ENCODE measurements at regions not wholly inside any gene's neighbourhood (a gene's known extent, or its start where the extent isn't known, plus 50 kb on each side); places are given as distances from the start of the nearest gene placed in this dataset.

DNA sequence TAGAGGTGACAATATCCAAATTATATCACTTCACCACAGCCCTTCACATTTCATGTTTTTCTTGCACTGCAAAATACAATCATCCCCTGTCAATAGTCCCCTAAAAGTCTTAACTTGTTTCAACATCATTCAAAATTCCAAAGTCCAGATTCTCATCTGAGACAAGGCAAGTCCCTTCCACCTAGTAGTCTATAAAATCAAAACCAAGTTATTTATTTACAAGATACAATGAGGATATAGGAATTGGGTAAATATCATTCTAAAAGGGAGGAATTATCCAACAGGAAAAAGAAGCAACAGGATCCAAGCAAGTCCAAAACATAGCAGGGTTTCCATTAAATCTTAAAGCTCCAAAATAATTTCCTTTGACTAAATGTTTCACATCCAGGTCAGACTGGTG is 1076.1 kb upstream of the TMEFF2 start:
- TF ChIP-seq ZFYVE20 (CRISPR knock-in tag; IDR thresholded peaks at IDR 0.05; ENCODE audit: borderline replicate concordance, low read depth) (no peak), HNF4A (CRISPR knock-in tag; IDR thresholded peaks at IDR 0.05) (0 out of 2 replicates have a peak, but pooled peaks have one; percentile 8), ZNF775 (CRISPR knock-in tag; IDR thresholded peaks at IDR 0.05; ENCODE audit: borderline replicate concordance) (no peak), ELF4 (CRISPR knock-in tag; IDR thresholded peaks at IDR 0.05; ENCODE audit: borderline replicate concordance) (no peak), NPAS2 (CRISPR knock-in tag; IDR thresholded peaks at IDR 0.05; ENCODE audit: borderline replicate concordance) (no peak), ONECUT2 (CRISPR knock-in tag; IDR thresholded peaks at IDR 0.05) (no peak), SOX13 (IDR thresholded peaks at IDR 0.05) (no peak), SOX13 (CRISPR knock-in tag; conservative IDR thresholded peaks at IDR 0.05 in 1 of 2, IDR thresholded peaks at IDR 0.05 in 1 of 2) (no peak)
- TF ChIP-seq, protein P1, sequence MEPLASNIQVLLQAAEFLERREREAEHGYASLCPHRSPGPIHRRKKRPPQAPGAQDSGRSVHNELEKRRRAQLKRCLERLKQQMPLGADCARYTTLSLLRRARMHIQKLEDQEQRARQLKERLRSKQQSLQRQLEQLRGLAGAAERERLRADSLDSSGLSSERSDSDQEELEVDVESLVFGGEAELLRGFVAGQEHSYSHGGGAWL (CRISPR knock-in tag; IDR thresholded peaks at IDR 0.05), result no peak
- TF ChIP-seq, protein P2, sequence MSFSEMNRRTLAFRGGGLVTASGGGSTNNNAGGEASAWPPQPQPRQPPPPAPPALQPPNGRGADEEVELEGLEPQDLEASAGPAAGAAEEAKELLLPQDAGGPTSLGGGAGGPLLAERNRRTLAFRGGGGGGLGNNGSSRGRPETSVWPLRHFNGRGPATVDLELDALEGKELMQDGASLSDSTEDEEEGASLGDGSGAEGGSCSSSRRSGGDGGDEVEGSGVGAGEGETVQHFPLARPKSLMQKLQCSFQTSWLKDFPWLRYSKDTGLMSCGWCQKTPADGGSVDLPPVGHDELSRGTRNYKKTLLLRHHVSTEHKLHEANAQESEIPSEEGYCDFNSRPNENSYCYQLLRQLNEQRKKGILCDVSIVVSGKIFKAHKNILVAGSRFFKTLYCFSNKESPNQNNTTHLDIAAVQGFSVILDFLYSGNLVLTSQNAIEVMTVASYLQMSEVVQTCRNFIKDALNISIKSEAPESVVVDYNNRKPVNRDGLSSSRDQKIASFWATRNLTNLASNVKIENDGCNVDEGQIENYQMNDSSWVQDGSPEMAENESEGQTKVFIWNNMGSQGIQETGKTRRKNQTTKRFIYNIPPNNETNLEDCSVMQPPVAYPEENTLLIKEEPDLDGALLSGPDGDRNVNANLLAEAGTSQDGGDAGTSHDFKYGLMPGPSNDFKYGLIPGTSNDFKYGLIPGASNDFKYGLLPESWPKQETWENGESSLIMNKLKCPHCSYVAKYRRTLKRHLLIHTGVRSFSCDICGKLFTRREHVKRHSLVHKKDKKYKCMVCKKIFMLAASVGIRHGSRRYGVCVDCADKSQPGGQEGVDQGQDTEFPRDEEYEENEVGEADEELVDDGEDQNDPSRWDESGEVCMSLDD (CRISPR knock-in tag; IDR thresholded peaks at IDR 0.05; ENCODE audit: borderline replicate concordance), result no peak
- DNase-seq (ENCODE audit: low spot score), result no peak
- Histone ChIP-seq H3K9me3 (ENCODE audit: low read length) (no peaks in the 10 kb centered on the region), H3K79me2 (ENCODE audit: insufficient read depth, low read length) (no peaks in the 10 kb centered on the region), H3K27me3 (ENCODE audit: control insufficient read depth in 1 of 2, insufficient read depth in 2 of 2, low read length in 2 of 2) (no peaks in the 10 kb centered on the region), H3K27ac (ENCODE audit: extremely low read length, insufficient read depth, low read length) (no peak overlapping the region), H3K4me1 (ENCODE audit: insufficient read depth, low read length) (peaks cover 8% of the 10 kb centered on the region; the same call in 1 of the 2 replicates), H2AFZ (ENCODE audit: low read length) (no peak overlapping the region), H3K9ac (ENCODE audit: insufficient read depth, low read depth, low read length) (no peak overlapping the region), H3K4me2 (ENCODE audit: low read depth, low read length) (no peak overlapping the region), H3K4me3 (replicated peaks in 1 of 3; ENCODE audit: insufficient read depth in 1 of 3, low read depth in 2 of 3, low read length in 3 of 3) (no peak overlapping the region), H4K20me1 (ENCODE audit: insufficient read depth, low read length) (no peaks in the 10 kb centered on the region), H3K36me3 (replicated peaks in 1 of 2; ENCODE audit: control insufficient read depth in 1 of 2, insufficient read depth in 2 of 2, low read length in 2 of 2) (no peaks in the 10 kb centered on the region)
- no peak for ATAC-seq
- no peak for FAIRE-seq
- POLR2A ChIA-PET, result no interaction called here
- intact Hi-C loops (cut with micrococcal nuclease; ENCODE audit: unreplicated experiment) (no loop called here), in situ Hi-C loops (cut with HindIII; ENCODE audit: extremely low pct_ligation_motif_present, low pct_unique_long_range_greater_than_20kb) (no loop called here)
- BruUV-seq (replicated peaks), result no TSS peak
- CTCF ChIA-PET (ENCODE audit: low intra/inter-chr PET ratio, low total read pairs), result no interaction called here
